ENCODE measurements at regions not wholly inside any gene's neighbourhood (a gene's known extent, or its start where the extent isn't known, plus 50 kb on each side); places are given as distances from the start of the nearest gene placed in this dataset.

- no peaks in the 10 kb centered on the region for H3K9me3 ChIP-seq (ENCODE audit: control insufficient read depth in 1 of 2, low read length in 2 of 2)
- no peaks in the 10 kb centered on the region for H3K36me3 ChIP-seq (ENCODE audit: insufficient read depth, low read length)
- Mint-ChIP-seq H3K4me1 (no peaks in the 10 kb centered on the region), H3K4me3 (no peak overlapping the region), H3K27me3 (no peaks in the 10 kb centered on the region), H3K27ac (no peak overlapping the region), H3K36me3 (no peaks in the 10 kb centered on the region), H3K9me3 (peaks cover 0 to 3% (median 0%) of the 10 kb centered on the region in 8 donors)
- POLR2A ChIA-PET (ENCODE audit: partially characterized antibody): no interaction called here
- intact Hi-C loops (cut with micrococcal nuclease): no loop called here
- H3K27ac ChIP-seq (ENCODE audit: low read depth, low read length): no peak overlapping the region
- no peak overlapping the region for H3K4me3 ChIP-seq (ENCODE audit: low read length in 2 of 2)
- DNase-seq: no peak
- CTCF ChIA-PET (ENCODE audit: partially characterized antibody): no interaction called here
- no peaks in the 10 kb centered on the region for H3K27me3 ChIP-seq (ENCODE audit: insufficient read depth, low read length)
- H3K4me1 ChIP-seq (ENCODE audit: insufficient read depth, low read length): no peaks in the 10 kb centered on the region
Measured at GRCh38 chr18:73660931-73661856, 486.4 kb downstream of the FBXO15 start.

GRCh38 chr18:73656691-73657090 lies 490.9 kb downstream of the FBXO15 start:
- H3K4me1 Mint-ChIP-seq: no peaks in the 10 kb centered on the region
- no peak overlapping the region for H3K27ac Mint-ChIP-seq

GRCh38 chr18:73653827-73654226 lies 493.8 kb downstream of the FBXO15 start:
- Mint-ChIP-seq H3K9me3 (peaks cover 0 to 3% (median 0%) of the 10 kb centered on the region in 8 donors), H3K4me1 (no peaks in the 10 kb centered on the region), H3K27me3 (no peaks in the 10 kb centered on the region), H3K36me3 (no peaks in the 10 kb centered on the region), H3K27ac (no peak overlapping the region), H3K4me3 (no peak overlapping the region)
- ChIA-PET CTCF (ENCODE audit: partially characterized antibody) (no interaction called here), POLR2A (ENCODE audit: partially characterized antibody) (no interaction called here)
- H3K36me3 ChIP-seq (ENCODE audit: insufficient read depth, low read length): no peaks in the 10 kb centered on the region
- no peak overlapping the region for H3K27ac ChIP-seq (ENCODE audit: low read depth, low read length)
- intact Hi-C loops (cut with micrococcal nuclease): no loop called here
- H3K4me3 ChIP-seq (ENCODE audit: low read length in 2 of 2): no peak overlapping the region
- no peaks in the 10 kb centered on the region for H3K4me1 ChIP-seq (ENCODE audit: insufficient read depth, low read length)
- H3K27me3 ChIP-seq (ENCODE audit: insufficient read depth, low read length): no peaks in the 10 kb centered on the region
- DNase-seq: no peak
- no peaks in the 10 kb centered on the region for H3K9me3 ChIP-seq (ENCODE audit: control insufficient read depth in 1 of 2, low read length in 2 of 2)

More at GRCh38 chr18:73656691-73657090, 490.9 kb downstream of the FBXO15 start:
- Histone ChIP-seq H3K4me3 (ENCODE audit: low read length in 2 of 2) (no peak overlapping the region), H3K27me3 (ENCODE audit: insufficient read depth, low read length) (no peaks in the 10 kb centered on the region), H3K4me1 (ENCODE audit: insufficient read depth, low read length) (no peaks in the 10 kb centered on the region), H3K36me3 (ENCODE audit: insufficient read depth, low read length) (no peaks in the 10 kb centered on the region), H3K9me3 (ENCODE audit: control insufficient read depth in 1 of 2, low read length in 2 of 2) (no peaks in the 10 kb centered on the region), H3K27ac (ENCODE audit: low read depth, low read length) (no peak overlapping the region)
- no peaks in the 10 kb centered on the region for H3K27me3 Mint-ChIP-seq
- no peak overlapping the region for H3K4me3 Mint-ChIP-seq
- POLR2A ChIA-PET (ENCODE audit: partially characterized antibody): no interaction called here
- CTCF ChIA-PET (ENCODE audit: partially characterized antibody): no interaction called here
- DNase-seq: no peak
- H3K36me3 Mint-ChIP-seq: no peaks in the 10 kb centered on the region
- peaks cover 0 to 3% (median 0%) of the 10 kb centered on the region in 8 donors for H3K9me3 Mint-ChIP-seq
- intact Hi-C loops (cut with micrococcal nuclease): no loop called here

- no peak overlapping the region for H3K27ac Mint-ChIP-seq
- peaks cover 0 to 3% (median 0%) of the 10 kb centered on the region in 8 donors for H3K9me3 Mint-ChIP-seq
- Histone ChIP-seq H3K27me3 (ENCODE audit: insufficient read depth, low read length) (no peaks in the 10 kb centered on the region), H3K9me3 (ENCODE audit: control insufficient read depth in 1 of 2, low read length in 2 of 2) (no peaks in the 10 kb centered on the region), H3K4me1 (ENCODE audit: insufficient read depth, low read length) (no peaks in the 10 kb centered on the region), H3K4me3 (ENCODE audit: low read length in 2 of 2) (no peak overlapping the region), H3K36me3 (ENCODE audit: insufficient read depth, low read length) (no peaks in the 10 kb centered on the region), H3K27ac (ENCODE audit: low read depth, low read length) (no peak overlapping the region)
- no peak for DNase-seq
- H3K36me3 Mint-ChIP-seq: no peaks in the 10 kb centered on the region
- ChIA-PET POLR2A (ENCODE audit: partially characterized antibody) (no interaction called here), CTCF (ENCODE audit: partially characterized antibody) (no interaction called here)
- H3K4me3 Mint-ChIP-seq: no peak overlapping the region
- H3K27me3 Mint-ChIP-seq: no peaks in the 10 kb centered on the region
- no peaks in the 10 kb centered on the region for H3K4me1 Mint-ChIP-seq
- intact Hi-C loops (cut with micrococcal nuclease): no loop called here
Measured at GRCh38 chr18:73653251-73653650, 494.4 kb downstream of the FBXO15 start.

GRCh38 chr18:73647391-73647790 lies 500.2 kb downstream of the FBXO15 start:
- Histone ChIP-seq H3K36me3 (ENCODE audit: insufficient read depth, low read length) (no peaks in the 10 kb centered on the region), H3K4me3 (ENCODE audit: low read length in 2 of 2) (no peak overlapping the region), H3K4me1 (ENCODE audit: insufficient read depth, low read length) (no peaks in the 10 kb centered on the region), H3K27me3 (ENCODE audit: insufficient read depth, low read length) (no peaks in the 10 kb centered on the region), H3K27ac (ENCODE audit: low read depth, low read length) (no peak overlapping the region), H3K9me3 (ENCODE audit: control insufficient read depth in 1 of 2, low read length in 2 of 2) (no peaks in the 10 kb centered on the region)
- Mint-ChIP-seq H3K36me3 (no peaks in the 10 kb centered on the region), H3K9me3 (peaks cover 0 to 7% (median 2%) of the 10 kb centered on the region in 8 donors), H3K4me1 (no peaks in the 10 kb centered on the region), H3K4me3 (no peak overlapping the region), H3K27ac (no peak overlapping the region), H3K27me3 (no peaks in the 10 kb centered on the region)
- intact Hi-C loops (cut with micrococcal nuclease): no loop called here
- DNase-seq: no peak
- POLR2A ChIA-PET (ENCODE audit: partially characterized antibody): no interaction called here
- CTCF ChIA-PET (ENCODE audit: partially characterized antibody): no interaction called here

- Mint-ChIP-seq H3K4me3 (no peak overlapping the region), H3K9me3 (peaks cover 0 to 7% (median 2%) of the 10 kb centered on the region in 8 donors), H3K27me3 (no peaks in the 10 kb centered on the region), H3K27ac (no peak overlapping the region), H3K36me3 (no peaks in the 10 kb centered on the region), H3K4me1 (no peaks in the 10 kb centered on the region)
- Histone ChIP-seq H3K4me1 (ENCODE audit: insufficient read depth, low read length) (no peaks in the 10 kb centered on the region), H3K9me3 (ENCODE audit: control insufficient read depth in 1 of 2, low read length in 2 of 2) (no peaks in the 10 kb centered on the region), H3K27ac (ENCODE audit: low read depth, low read length) (no peak overlapping the region), H3K36me3 (ENCODE audit: insufficient read depth, low read length) (no peaks in the 10 kb centered on the region), H3K4me3 (ENCODE audit: low read length in 2 of 2) (no peak overlapping the region), H3K27me3 (ENCODE audit: insufficient read depth, low read length) (no peaks in the 10 kb centered on the region)
- no peak for DNase-seq
- intact Hi-C loops (cut with micrococcal nuclease): no loop called here
- ChIA-PET POLR2A (ENCODE audit: partially characterized antibody) (no interaction called here), CTCF (ENCODE audit: partially characterized antibody) (no interaction called here)
Measured at GRCh38 chr18:73646772-73647171, 500.9 kb downstream of the FBXO15 start.

GRCh38 chr18:73646196-73646595 lies 501.4 kb downstream of the FBXO15 start:
- no peak overlapping the region for H3K27ac Mint-ChIP-seq
- H3K36me3 ChIP-seq (ENCODE audit: insufficient read depth, low read length): no peaks in the 10 kb centered on the region
- POLR2A ChIA-PET (ENCODE audit: partially characterized antibody): no interaction called here
- H3K4me1 Mint-ChIP-seq: no peaks in the 10 kb centered on the region
- no peaks in the 10 kb centered on the region for H3K27me3 Mint-ChIP-seq
- intact Hi-C loops (cut with micrococcal nuclease): no loop called here
- DNase-seq: no peak
- no peaks in the 10 kb centered on the region for H3K36me3 Mint-ChIP-seq
- no peaks in the 10 kb centered on the region for H3K4me1 ChIP-seq (ENCODE audit: insufficient read depth, low read length)
- peaks cover 0 to 7% (median 2%) of the 10 kb centered on the region in 8 donors for H3K9me3 Mint-ChIP-seq
- no peaks in the 10 kb centered on the region for H3K27me3 ChIP-seq (ENCODE audit: insufficient read depth, low read length)
- no peak overlapping the region for H3K4me3 Mint-ChIP-seq
- no peaks in the 10 kb centered on the region for H3K9me3 ChIP-seq (ENCODE audit: control insufficient read depth in 1 of 2, low read length in 2 of 2)
- CTCF ChIA-PET (ENCODE audit: partially characterized antibody): no interaction called here
- no peak overlapping the region for H3K27ac ChIP-seq (ENCODE audit: low read depth, low read length)
- H3K4me3 ChIP-seq (ENCODE audit: low read length in 2 of 2): no peak overlapping the region

All from CD4-positive, alpha-beta memory T cell (primary cell).